ENCODE measurements at regions not wholly inside any gene's neighbourhood (a gene's known extent, or its start where the extent isn't known, plus 50 kb on each side); places are given as distances from the start of the nearest gene placed in this dataset.

DNA sequence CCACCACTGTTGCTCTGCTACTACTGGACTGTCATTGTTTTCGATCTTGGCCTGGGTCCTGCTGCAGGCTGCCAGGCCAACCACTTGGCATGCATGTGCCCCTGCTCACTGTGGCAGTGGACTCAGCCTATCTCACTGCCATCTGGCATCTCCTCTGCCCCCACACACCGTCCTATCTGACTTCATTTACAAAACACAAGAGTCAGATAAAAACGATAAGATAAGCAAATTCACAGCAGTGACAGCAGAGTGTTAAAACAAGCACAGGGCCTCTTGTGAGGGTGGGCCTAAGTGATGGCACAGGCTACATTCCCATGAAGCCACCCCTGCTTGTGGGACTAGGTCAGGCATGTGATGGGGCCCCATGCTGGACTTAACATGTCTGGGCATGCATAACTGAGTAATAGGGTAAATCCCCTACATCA lies 68.1 kb downstream of the CRYGS start:
- TF ChIP-seq, protein P1, sequence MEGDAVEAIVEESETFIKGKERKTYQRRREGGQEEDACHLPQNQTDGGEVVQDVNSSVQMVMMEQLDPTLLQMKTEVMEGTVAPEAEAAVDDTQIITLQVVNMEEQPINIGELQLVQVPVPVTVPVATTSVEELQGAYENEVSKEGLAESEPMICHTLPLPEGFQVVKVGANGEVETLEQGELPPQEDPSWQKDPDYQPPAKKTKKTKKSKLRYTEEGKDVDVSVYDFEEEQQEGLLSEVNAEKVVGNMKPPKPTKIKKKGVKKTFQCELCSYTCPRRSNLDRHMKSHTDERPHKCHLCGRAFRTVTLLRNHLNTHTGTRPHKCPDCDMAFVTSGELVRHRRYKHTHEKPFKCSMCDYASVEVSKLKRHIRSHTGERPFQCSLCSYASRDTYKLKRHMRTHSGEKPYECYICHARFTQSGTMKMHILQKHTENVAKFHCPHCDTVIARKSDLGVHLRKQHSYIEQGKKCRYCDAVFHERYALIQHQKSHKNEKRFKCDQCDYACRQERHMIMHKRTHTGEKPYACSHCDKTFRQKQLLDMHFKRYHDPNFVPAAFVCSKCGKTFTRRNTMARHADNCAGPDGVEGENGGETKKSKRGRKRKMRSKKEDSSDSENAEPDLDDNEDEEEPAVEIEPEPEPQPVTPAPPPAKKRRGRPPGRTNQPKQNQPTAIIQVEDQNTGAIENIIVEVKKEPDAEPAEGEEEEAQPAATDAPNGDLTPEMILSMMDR (IDR thresholded peaks at IDR 0.05) = no peak
- no peak for TF ChIP-seq POLR2A (IDR thresholded peaks at IDR 0.05)
